GM18867 (cell line): ENCODE measurements at regions not wholly inside any gene's neighbourhood (a gene's known extent, or its start where the extent isn't known, plus 50 kb on each side); places are given as distances from the start of the nearest gene placed in this dataset.
"Not testable (repeated sequence)": the region's sequence is repeated elsewhere in the genome, so short reads cannot be mapped to it uniquely, and the experiment has no call there.

Source experiments
- ATAC-seq: cut with Tn5 transposase; IDR thresholded peaks from one replicate; pipeline ENCODE4 v1.9.1; 2021; ENCODE audit warnings: mild to moderate bottlenecking, moderate library complexity; ENCODE audit not compliant: unreplicated experiment

GRCh38 chr14:82872494-82872893 lies 1338.8 kb upstream of the SEL1L start:
- no peak for ATAC-seq

- ATAC-seq: no peak
Measured at GRCh38 chr14:82878951-82879350, 1345.3 kb upstream of the SEL1L start.

GRCh38 chr14:82879949-82880535 lies 1346.4 kb upstream of the SEL1L start:
- no peak for ATAC-seq

- ATAC-seq: no peak
Measured at GRCh38 chr14:82886670-82887069, 1353.0 kb upstream of the SEL1L start.

GRCh38 chr14:82889701-82890100 lies 1356.0 kb upstream of the SEL1L start:
- ATAC-seq: no peak

GRCh38 chr14:82896476-82896875 lies 1362.8 kb upstream of the SEL1L start:
- no peak for ATAC-seq

- ATAC-seq: no peak
Measured at GRCh38 chr14:82897469-82898308, 1364.0 kb upstream of the SEL1L start.

GRCh38 chr14:82905762-82906161 lies 1372.1 kb upstream of the SEL1L start:
- no peak for ATAC-seq

GRCh38 chr14:82911930-82912329 lies 1378.3 kb upstream of the SEL1L start:
- no peak for ATAC-seq

- no peak for ATAC-seq
Measured at GRCh38 chr14:82913396-82913795, 1379.7 kb upstream of the SEL1L start.

GRCh38 chr14:82915381-82915780 lies 1381.7 kb upstream of the SEL1L start:
- ATAC-seq: no peak

- ATAC-seq: no peak
Measured at GRCh38 chr14:82935691-82936090, 1402.0 kb upstream of the SEL1L start.

GRCh38 chr14:82951171-82951570 lies 1417.5 kb upstream of the SEL1L start:
- ATAC-seq: no peak

GRCh38 chr14:82963756-82964155 lies 1430.1 kb upstream of the SEL1L start:
- ATAC-seq: no peak

GRCh38 chr14:82987502-82988124 lies 1454.0 kb upstream of the SEL1L start:
- no peak for ATAC-seq

GRCh38 chr14:82994547-82994946 lies 1460.9 kb upstream of the SEL1L start:
- ATAC-seq: not testable (repeated sequence)

GRCh38 chr14:82999802-83000201 lies 1466.1 kb upstream of the SEL1L start:
- ATAC-seq: no peak

- ATAC-seq: no peak
Measured at GRCh38 chr14:83004456-83005006, 1470.9 kb upstream of the SEL1L start.

GRCh38 chr14:83006121-83006670 lies 1472.5 kb upstream of the SEL1L start:
- ATAC-seq: no peak

- ATAC-seq: not testable (repeated sequence)
Measured at GRCh38 chr14:83007052-83007451, 1473.4 kb upstream of the SEL1L start.

GRCh38 chr14:83007641-83008225 lies 1474.1 kb upstream of the SEL1L start:
- ATAC-seq: no peak
